HG03575 (cell line): ENCODE measurements at regions not wholly inside any gene's neighbourhood (a gene's known extent, or its start where the extent isn't known, plus 50 kb on each side); places are given as distances from the start of the nearest gene placed in this dataset.

Source experiments
- ATAC-seq: cut with Tn5 transposase; IDR thresholded peaks from one replicate; pipeline ENCODE4 v1.9.1; 2021; ENCODE audit not compliant: unreplicated experiment, insufficient number of reproducible peaks, low FRiP score; ENCODE audit errors: extremely low read depth

- ATAC-seq, result no peak
These were observed 143.4 kb upstream of the HS3ST2 start for GRCh38 chr16:22670551-22671041.

- no peak for ATAC-seq
These were observed 142.5 kb upstream of the HS3ST2 start for GRCh38 chr16:22671301-22672076.

DNA sequence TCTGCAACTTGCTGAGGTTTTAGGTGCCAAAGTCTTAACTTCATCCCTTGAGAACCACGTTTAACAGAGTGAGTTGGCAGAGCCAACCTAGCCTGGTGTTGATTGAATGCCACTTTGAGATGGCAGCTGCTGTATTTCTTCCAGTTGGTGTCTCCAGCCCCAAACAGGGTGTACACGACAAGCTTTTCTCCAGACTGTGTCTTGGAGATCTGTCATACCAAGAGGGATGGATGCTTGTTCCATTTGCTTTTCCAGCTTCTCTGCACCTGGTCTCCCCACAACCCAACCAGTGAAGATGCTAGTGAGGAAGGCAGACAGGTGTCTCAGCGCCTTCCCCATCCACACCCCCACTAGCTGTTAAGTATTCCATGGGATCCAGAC, 141.1 kb upstream of the HS3ST2 start:
- ATAC-seq, result no peak

DNA sequence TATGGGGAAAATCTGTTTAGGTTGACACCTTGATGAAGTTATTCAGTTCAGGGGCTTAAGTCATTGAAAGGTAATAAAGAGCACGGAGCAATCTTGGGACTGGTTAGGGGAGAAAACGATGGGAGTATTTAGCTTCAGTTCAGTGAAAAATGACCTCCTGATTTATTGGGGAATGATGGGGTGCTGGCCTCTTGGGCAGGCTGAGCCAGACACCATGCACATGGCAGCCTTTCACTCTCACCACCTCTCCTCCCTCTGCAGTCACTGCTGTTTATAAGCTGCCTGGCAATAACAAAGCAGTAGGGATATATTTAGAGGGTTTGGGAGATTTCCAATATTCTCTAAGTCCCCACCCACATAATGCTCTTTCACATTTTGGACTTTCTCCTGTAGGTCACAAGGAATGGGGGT, 140.5 kb upstream of the HS3ST2 start:
- no peak for ATAC-seq

- no peak for ATAC-seq
These were observed 139.2 kb upstream of the HS3ST2 start for GRCh38 chr16:22674832-22675191.

DNA sequence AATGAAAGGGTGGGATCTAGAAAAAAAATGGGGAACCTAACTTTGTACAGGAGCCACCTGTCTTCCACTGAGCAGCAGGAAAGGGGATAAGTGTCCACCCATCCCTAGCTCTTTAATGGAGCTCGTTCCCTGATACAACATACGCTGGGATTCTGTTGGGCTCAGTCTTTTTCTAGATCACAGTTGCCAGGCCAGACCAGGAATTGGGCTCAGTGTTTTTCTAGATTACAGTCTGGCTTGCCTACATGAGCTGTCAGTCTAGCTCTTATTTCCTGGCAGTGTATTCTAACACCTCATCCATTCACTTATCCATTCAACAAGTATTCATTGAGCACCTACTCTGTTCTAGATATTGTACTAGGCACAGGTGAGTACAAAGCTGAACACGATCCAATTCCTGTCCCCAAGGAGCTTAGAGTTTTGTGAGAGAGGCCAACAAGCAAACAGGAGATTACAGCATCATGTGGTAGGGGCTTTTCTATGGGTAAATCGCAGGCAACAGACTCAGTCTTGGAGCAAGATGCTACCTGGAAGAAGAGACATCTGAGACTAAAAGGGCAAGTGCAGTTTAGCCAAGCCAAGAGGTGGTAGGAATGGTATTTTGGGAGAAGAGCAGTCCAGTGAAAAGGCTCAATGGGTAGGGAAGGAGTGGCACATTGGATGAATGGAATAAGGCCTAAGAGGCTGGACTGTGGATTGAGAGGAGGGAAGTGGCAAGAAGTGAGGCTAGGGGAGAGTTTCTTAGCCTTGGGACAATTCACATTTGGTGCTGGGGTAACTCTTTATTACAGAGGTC, 138.0 kb upstream of the HS3ST2 start:
- ATAC-seq, result no peak

DNA sequence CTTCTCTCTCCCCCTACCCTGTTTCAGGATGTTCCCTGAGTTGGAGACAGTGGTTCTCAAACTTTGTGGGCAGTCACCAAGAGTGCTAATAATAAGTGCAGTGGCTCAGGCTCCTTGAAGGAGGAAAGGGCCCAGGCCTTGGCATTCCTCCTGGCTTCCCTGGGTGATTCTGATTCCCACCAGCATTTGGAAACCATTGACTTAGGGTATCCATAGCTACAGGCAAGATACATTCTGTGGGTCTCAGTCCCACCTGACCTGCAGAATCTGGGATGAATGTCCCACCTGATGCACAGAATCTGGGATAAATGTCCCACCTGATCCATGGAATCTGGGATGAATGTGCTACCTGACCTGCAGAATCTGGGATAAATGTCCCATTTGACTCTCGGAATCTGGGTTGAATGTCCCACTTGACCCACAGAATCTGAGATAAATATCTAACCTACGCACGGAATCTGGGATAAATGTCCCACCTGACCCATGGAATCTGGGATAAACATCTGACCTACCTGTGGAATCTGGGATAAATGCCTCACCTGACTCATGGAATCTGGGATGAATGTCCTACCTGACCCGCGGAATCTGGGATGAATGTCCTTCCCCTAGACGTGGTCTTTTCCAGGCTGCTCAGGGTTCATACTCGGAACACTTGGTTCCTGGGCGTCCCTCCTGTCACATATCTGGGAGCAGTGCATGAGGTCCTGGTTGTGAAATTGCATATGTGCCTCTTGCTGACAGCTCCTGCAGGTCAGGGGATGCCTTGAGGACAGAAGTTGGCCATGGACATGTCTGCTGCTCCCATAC, 136.7 kb upstream of the HS3ST2 start:
- ATAC-seq, result no peak

- ATAC-seq, result no peak
These were observed 135.7 kb upstream of the HS3ST2 start for GRCh38 chr16:22678311-22678710.

DNA sequence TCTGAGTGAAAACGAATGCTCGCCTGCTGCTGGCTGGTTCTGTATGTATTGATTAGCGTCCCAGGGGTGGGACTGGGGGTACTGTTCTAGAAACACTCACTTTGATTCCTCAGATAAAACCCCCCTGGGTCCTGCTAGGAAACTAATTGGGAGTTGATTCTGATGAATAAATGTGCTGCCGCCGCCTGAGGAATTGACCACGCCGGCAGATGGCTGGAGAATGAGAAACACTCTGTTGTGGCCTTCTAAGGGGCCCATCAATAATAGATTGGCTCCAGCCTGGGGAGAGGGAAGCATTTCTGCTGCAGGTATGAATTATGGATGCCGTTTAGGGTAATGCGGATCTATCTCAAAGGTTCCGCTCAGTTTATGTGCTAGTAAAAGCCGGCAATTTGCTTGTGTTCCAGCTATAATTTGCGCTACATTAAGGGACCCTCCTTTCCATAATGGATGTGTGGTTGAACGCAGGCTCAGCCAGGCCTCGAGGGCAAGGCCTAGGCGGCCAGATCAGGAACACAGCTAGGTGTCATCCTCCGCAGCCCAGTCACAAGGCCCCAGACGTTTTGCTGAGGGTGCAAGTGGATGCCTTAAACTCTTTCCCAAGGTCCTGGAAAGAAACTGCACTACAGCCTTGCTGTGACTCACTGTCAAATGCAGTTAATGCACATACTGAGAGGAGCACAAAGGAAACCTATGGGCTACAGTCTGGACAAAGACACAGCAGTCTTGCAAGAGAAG, 132.2 kb upstream of the HS3ST2 start:
- ATAC-seq, result no peak

GRCh38 chr16:22683258-22683657, 130.7 kb upstream of the HS3ST2 start:
- no peak for ATAC-seq

GRCh38 chr16:22683730-22684573, 130.0 kb upstream of the HS3ST2 start:
- no peak for ATAC-seq

- ATAC-seq, result no peak
These were observed 129.1 kb upstream of the HS3ST2 start for GRCh38 chr16:22684574-22685458.

DNA sequence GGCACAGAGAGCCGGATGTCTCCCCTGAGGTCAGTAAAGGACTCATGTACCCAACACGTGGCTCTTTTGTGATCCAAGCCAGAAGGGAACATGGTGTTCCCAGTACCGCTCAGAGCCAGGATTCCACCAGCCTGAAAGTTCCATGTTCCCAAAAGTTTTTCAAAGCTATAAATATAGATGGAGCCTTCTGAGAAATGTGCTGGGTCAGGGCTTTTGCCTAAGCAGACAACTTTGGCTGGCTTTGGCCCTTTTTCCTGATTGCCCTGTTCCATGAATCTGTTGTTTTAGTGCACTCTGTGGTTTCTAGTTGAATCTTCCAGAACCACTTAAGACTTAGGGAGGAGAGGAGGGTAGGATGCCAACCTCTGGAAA, 128.5 kb upstream of the HS3ST2 start:
- ATAC-seq, result no peak

DNA sequence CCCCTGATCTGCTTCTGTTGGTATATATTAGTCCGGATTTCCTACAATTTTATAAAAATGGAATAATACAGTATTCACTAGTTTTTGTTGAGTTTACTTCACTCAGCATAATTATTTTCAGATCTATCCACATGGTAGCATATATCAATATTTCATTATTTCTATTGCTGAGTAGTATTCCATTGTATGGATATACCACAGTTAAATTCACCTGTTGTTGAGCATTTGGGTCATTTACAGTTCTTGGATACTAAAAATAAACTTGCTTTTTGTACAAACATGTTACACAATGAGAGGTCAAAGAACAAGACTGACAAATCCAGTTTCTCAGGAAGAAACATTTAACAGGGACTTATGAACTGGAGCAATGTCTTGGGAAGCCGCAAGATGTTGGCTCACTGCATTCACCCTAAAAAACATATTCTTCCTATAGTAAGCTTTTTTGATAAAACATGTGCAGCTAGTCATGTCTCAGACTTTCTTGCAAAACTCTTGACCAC, 126.9 kb upstream of the HS3ST2 start:
- ATAC-seq, result no peak

DNA sequence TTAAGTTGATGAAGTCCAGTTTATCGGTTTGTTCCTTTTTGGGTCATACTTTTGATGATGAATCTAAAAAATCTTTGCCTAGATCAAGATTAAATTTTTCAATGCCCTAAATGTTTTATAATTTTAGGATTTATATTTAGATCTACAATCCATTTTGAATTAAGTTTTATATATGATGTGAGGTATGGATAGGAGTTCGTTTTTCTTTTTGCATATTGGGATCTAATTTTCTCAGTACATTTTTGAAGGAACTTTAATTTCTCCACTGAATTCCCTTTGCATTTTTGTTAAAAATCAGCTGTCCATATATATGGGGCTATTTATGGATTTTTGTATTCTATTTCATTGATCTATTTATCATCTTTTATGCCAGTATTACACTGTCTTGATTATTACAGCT, 125.5 kb upstream of the HS3ST2 start:
- ATAC-seq, result no peak

GRCh38 chr16:22688930-22689329, 125.0 kb upstream of the HS3ST2 start:
- no peak for ATAC-seq

DNA sequence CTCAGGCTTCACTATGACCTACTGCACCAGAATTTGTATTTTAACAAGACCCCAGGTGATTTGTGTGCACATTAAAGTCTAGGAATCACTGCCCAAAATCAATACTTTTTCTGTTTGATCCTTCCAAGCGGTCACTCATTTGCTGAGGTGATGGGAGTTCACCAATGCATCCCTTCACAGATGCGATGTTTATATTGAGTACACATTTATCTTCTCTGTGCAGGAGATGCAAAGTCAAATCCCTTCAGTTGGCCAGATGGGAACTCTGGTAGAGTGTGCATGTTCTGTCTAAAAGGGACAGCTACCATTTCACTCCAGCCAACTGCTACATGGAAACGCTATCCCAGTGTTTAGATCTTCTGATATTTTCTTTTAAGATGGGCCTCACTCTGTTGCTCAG, 122.6 kb upstream of the HS3ST2 start:
- ATAC-seq, result no peak
